H1 (cell line): ENCODE measurements at regions not wholly inside any gene's neighbourhood (a gene's known extent, or its start where the extent isn't known, plus 50 kb on each side); places are given as distances from the start of the nearest gene placed in this dataset.

Experiments
- CTCF ChIA-PET: fragments of 300-600 bp; sonication (Branson Sonifier 250); formaldehyde crosslinking; loops from one replicate; lab custom pipeline; 2021; ENCODE audit not compliant: partially characterized antibody; lab: Charles Lee
- POLR2A ChIA-PET: fragments of 300-600 bp; sonication (Branson Sonifier 250); formaldehyde crosslinking; loops from one replicate; lab custom pipeline; 2021; ENCODE audit warnings: inconsistent platforms; ENCODE audit not compliant: partially characterized antibody; lab: Charles Lee
- DNase-seq, 2 experiments: peaks; one replicate each; pipeline versions ENCODE4 v3.0.0 to v3.0.0-alpha.2; 2010 to 2022; ENCODE audit warnings: low spot score in 2 of 2, low read depth in 1 of 2, mixed read lengths in 1 of 2
- FAIRE-seq: peaks from 2 replicates; lab custom pipeline; 2011; peaks lifted over from hg19 to GRCh38; lab: Jason Lieb, UNC
- H2AFZ ChIP-seq: 2 replicates; pipeline ENCODE4 v1.8.1; 2012; ENCODE audit warnings: low read length, inconsistent platforms
- H2AK5ac ChIP-seq: 2 replicates; pipeline ENCODE4 v1.6.1; 2013; ENCODE audit warnings: low read depth, low read length
- H2BK120ac ChIP-seq: replicated peaks from 2 replicates; pipeline ENCODE3; 2013; ENCODE audit warnings: low read depth, low read length, inconsistent platforms
- H2BK12ac ChIP-seq: 2 replicates; pipeline ENCODE4 v1.6.1; 2013; ENCODE audit warnings: low read depth, low read length
- H2BK15ac ChIP-seq: 2 replicates; pipeline ENCODE4 v1.6.1; 2013; ENCODE audit warnings: low read length
- H2BK20ac ChIP-seq: 2 replicates; pipeline ENCODE4 v1.6.1; 2013; ENCODE audit warnings: low read length
- H2BK5ac ChIP-seq: 2 replicates; pipeline ENCODE4 v1.6.1; 2013; ENCODE audit warnings: low read depth, low read length
- H3K14ac ChIP-seq: 2 replicates; pipeline ENCODE4 v1.6.1; 2013; ENCODE audit warnings: inconsistent platforms; ENCODE audit not compliant: insufficient read length
- H3K18ac ChIP-seq: 2 replicates; pipeline ENCODE4 v1.6.1; 2013; ENCODE audit warnings: low read length; ENCODE audit errors: extremely low read depth
- H3K23ac ChIP-seq: 2 replicates; pipeline ENCODE4 v1.6.1; 2013; ENCODE audit warnings: inconsistent platforms; ENCODE audit not compliant: insufficient read length
- H3K23me2 ChIP-seq: 2 replicates; pipeline ENCODE4 v1.6.1; 2013; ENCODE audit warnings: low read depth, low read length
- H3K27ac ChIP-seq: 2 replicates; pipeline ENCODE4 v1.6.1; 2011; ENCODE audit warnings: low read depth, low read length, inconsistent platforms
- H3K27me3 ChIP-seq, 4 experiments: replicated peaks in 1 of 4; 1 replicate in 1 of 4; 2 replicates in 3 of 4; pipeline versions ENCODE4 v1.6.1 to v1.8.1; 2011 to 2013; ENCODE audit warnings: low read length in 3 of 4, mild to moderate bottlenecking in 3 of 4, inconsistent platforms in 2 of 4, mixed read lengths in 2 of 4, moderate library complexity in 1 of 4; ENCODE audit not compliant: control insufficient read depth in 3 of 4, insufficient read depth in 3 of 4; ENCODE audit errors: extremely low read depth in 1 of 4
- H3K36me3 ChIP-seq, 4 experiments: 2 replicates each; pipeline versions ENCODE4 v1.6.1 to v1.8.1; 2011 to 2013; ENCODE audit warnings: mild to moderate bottlenecking in 4 of 4, low read length in 3 of 4, moderate library complexity in 2 of 4, control low read depth in 1 of 4, inconsistent platforms in 1 of 4; ENCODE audit not compliant: insufficient read depth in 4 of 4, control insufficient read depth in 2 of 4
- H3K4ac ChIP-seq: replicated peaks from 2 replicates; pipeline ENCODE3; 2013; ENCODE audit warnings: low read length, low read depth, mixed read lengths, inconsistent platforms; ENCODE audit not compliant: insufficient read length
- H3K4me1 ChIP-seq, 4 experiments: replicated peaks in 1 of 4; 1 replicate in 1 of 4; 2 replicates in 3 of 4; pipeline versions ENCODE4 v1.6.1 to v1.8.1; 2011 to 2013; ENCODE audit warnings: low read length in 3 of 4, inconsistent platforms in 2 of 4, mixed read lengths in 1 of 4; ENCODE audit not compliant: insufficient read depth in 4 of 4, control insufficient read depth in 3 of 4
- H3K4me2 ChIP-seq, 2 experiments: 2 replicates each; pipeline versions ENCODE4 v1.6.1 to v1.8.1; 2011 to 2013; ENCODE audit warnings: low read depth in 2 of 2, low read length in 2 of 2, control low read depth in 1 of 2, inconsistent platforms in 1 of 2, mild to moderate bottlenecking in 1 of 2; ENCODE audit not compliant: insufficient read depth in 1 of 2
- H3K4me3 ChIP-seq, 4 experiments: fragments of 200-600, 300-600 bp in 1 of 4; sonication (generic), shearing (Covaris generic), sonication (Bioruptor Twin) in 1 of 4; 2 replicates each; pipeline versions ENCODE4 v1.5.1 to v1.8.1; 2011 to 2016; ENCODE audit warnings: low read length in 4 of 4, low read depth in 3 of 4, control low read depth in 2 of 4, inconsistent platforms in 2 of 4, mild to moderate bottlenecking in 2 of 4, mixed read lengths in 1 of 4, moderate library complexity in 1 of 4; ENCODE audit not compliant: insufficient read depth in 2 of 4; ENCODE audit errors: extremely low read depth in 1 of 4
- H3K56ac ChIP-seq: replicated peaks from 2 replicates; pipeline ENCODE3; 2013; ENCODE audit warnings: low read depth, mild to moderate bottlenecking, mixed read lengths, low read length, inconsistent platforms; ENCODE audit not compliant: insufficient read length
- H3K79me1 ChIP-seq: 2 replicates; pipeline ENCODE4 v1.6.1; 2013; ENCODE audit warnings: low read depth, low read length, control low read depth
- H3K79me2 ChIP-seq, 2 experiments: 2 replicates each; pipeline versions ENCODE4 v1.6.1 to v1.8.1; 2012 to 2013; ENCODE audit warnings: low read length in 2 of 2, mild to moderate bottlenecking in 2 of 2, inconsistent platforms in 1 of 2; ENCODE audit not compliant: insufficient read depth in 2 of 2, control insufficient read depth in 1 of 2
- H3K9ac ChIP-seq, 4 experiments: replicated peaks in 1 of 4; 1 replicate in 1 of 4; 2 replicates in 3 of 4; pipeline versions ENCODE4 v1.6.1 to v1.8.1; 2011 to 2013; ENCODE audit warnings: low read depth in 3 of 4, low read length in 3 of 4, control low read depth in 2 of 4, mild to moderate bottlenecking in 2 of 4, moderate library complexity in 2 of 4, inconsistent platforms in 1 of 4; ENCODE audit errors: extremely low read depth in 1 of 4
- H3K9me3 ChIP-seq, 2 experiments: 2 replicates each; pipeline versions ENCODE4 v1.6.1 to v1.8.1; 2012 to 2013; ENCODE audit warnings: mild to moderate bottlenecking in 2 of 2, moderate library complexity in 2 of 2, control low read depth in 1 of 2, inconsistent platforms in 1 of 2, low read depth in 1 of 2, low read length in 1 of 2, mixed read lengths in 1 of 2; ENCODE audit not compliant: insufficient read depth in 2 of 2
- H4K20me1 ChIP-seq, 2 experiments: replicated peaks in 1 of 2; 2 replicates each; pipeline versions ENCODE3 to v1.8.1; 2011 to 2013; ENCODE audit warnings: inconsistent platforms in 2 of 2, low read length in 2 of 2, mild to moderate bottlenecking in 1 of 2; ENCODE audit not compliant: insufficient read depth in 2 of 2, control insufficient read depth in 1 of 2
- H4K5ac ChIP-seq: 2 replicates; pipeline ENCODE4 v1.6.1; 2013; ENCODE audit warnings: low read length, low read depth, mixed read lengths, inconsistent platforms; ENCODE audit not compliant: insufficient read length
- H4K8ac ChIP-seq: 2 replicates; pipeline ENCODE4 v1.8.0; 2013; ENCODE audit warnings: mild to moderate bottlenecking, moderate library complexity, low read length, inconsistent platforms; ENCODE audit not compliant: insufficient read depth; ENCODE audit errors: extremely low read depth
- H4K91ac ChIP-seq: replicated peaks from 2 replicates; pipeline ENCODE3; 2013; ENCODE audit warnings: low read length, mixed read lengths, inconsistent platforms; ENCODE audit not compliant: insufficient read length
- CEBPB ChIP-seq: IDR thresholded peaks from 2 replicates; pipeline ENCODE4 v1.6.1; 2012; ENCODE audit warnings: low read depth, low read length
- KDM1A ChIP-seq: fragments of 200-600, 300-600 bp; sonication (generic); IDR thresholded peaks from 2 replicates; pipeline ENCODE4 v1.7.1; 2016; ENCODE audit warnings: mild to moderate bottlenecking, low read length, borderline replicate concordance
- SP4 ChIP-seq: IDR thresholded peaks from 2 replicates; pipeline ENCODE4 v1.6.1; 2012; ENCODE audit warnings: low read length, inconsistent platforms
- TEAD4 ChIP-seq: IDR thresholded peaks from 2 replicates; pipeline ENCODE4 v1.6.1; 2012; ENCODE audit warnings: low read depth, low read length, inconsistent platforms, mixed read lengths
- WGBS, 2 experiments: shearing (Covaris generic) in 1 of 2; methylation state at CpG; one replicate each; pipeline versions ENCODE4 v1.1.6 to v1.1.7; 2013 to 2015; ENCODE audit warnings: low lambda C conversion rate in 2 of 2, mixed read lengths in 2 of 2, inconsistent platforms in 1 of 2, low coverage in 1 of 2, missing lambda C conversion rate in 1 of 2; ENCODE audit not compliant: insufficient replicate concordance in 2 of 2, insufficient coverage in 1 of 2, insufficient read length in 1 of 2; ENCODE audit errors: extremely low coverage in 1 of 2, missing lambda C conversion rate in 1 of 2; 5-methylcytosine and 5-hydroxymethylcytosine counted together

GRCh38 chr2:145404690-145405089 lies 884.8 kb upstream of the ZEB2 start:
- no peak overlapping the region for H3K18ac ChIP-seq
- no peak overlapping the region for H3K4me2 ChIP-seq
- no peak overlapping the region for H2BK15ac ChIP-seq
- no peak overlapping the region for H4K8ac ChIP-seq
- ChIA-PET POLR2A (no interaction called here), CTCF (interaction anchor here (1.1 kb wide), 1 partner anchor 48 kb away, joined by 3 read pairs; no protein-coding TSS in a partner anchor)
- H3K4me3 ChIP-seq = no peak overlapping the region
- H4K91ac ChIP-seq = no peak overlapping the region
- H3K36me3 ChIP-seq = no peaks in the 10 kb centered on the region
- H2BK5ac ChIP-seq = no peak overlapping the region
- no peak overlapping the region for H3K9ac ChIP-seq
- H3K79me2 ChIP-seq = no peaks in the 10 kb centered on the region
- no peak overlapping the region for H2AK5ac ChIP-seq
- H3K4me1 ChIP-seq = no peaks in the 10 kb centered on the region
- H2BK20ac ChIP-seq = no peak overlapping the region
- H3K9me3 ChIP-seq = no peaks in the 10 kb centered on the region
- 94% methylated on average over 1 of the region's 1 CpG; no CpG with 5 or more reads in 1 of the 2 experiments for WGBS, 2 experiments
- H4K20me1 ChIP-seq = no peaks in the 10 kb centered on the region
- H3K4ac ChIP-seq = no peak overlapping the region
- no peaks in the 10 kb centered on the region for H3K79me1 ChIP-seq
- H3K27me3 ChIP-seq = no peaks in the 10 kb centered on the region
- H2BK12ac ChIP-seq = no peak overlapping the region
- H4K5ac ChIP-seq = no peak overlapping the region
- FAIRE-seq (no peak), DNase-seq (no peak)
- no peak for TF ChIP-seq TEAD4
- no peak for TF ChIP-seq SP4
- no peak for TF ChIP-seq KDM1A
- no peak for TF ChIP-seq CEBPB
- no peak overlapping the region for H3K23ac ChIP-seq
- H2AFZ ChIP-seq = no peak overlapping the region
- no peak overlapping the region for H3K27ac ChIP-seq
- no peak overlapping the region for H2BK120ac ChIP-seq
- no peak overlapping the region for H3K56ac ChIP-seq
- no peaks in the 10 kb centered on the region; the same call in 1 of the 2 replicates for H3K23me2 ChIP-seq
- H3K14ac ChIP-seq = no peak overlapping the region
